Ovary (tissue), 3 donors: ENCODE measurements at regions not wholly inside any gene's neighbourhood (a gene's known extent, or its start where the extent isn't known, plus 50 kb on each side); places are given as distances from the start of the nearest gene placed in this dataset.

Source experiments
- POLR2A ChIP-seq: fragments of 450-650 bp; IDR thresholded peaks from one replicate; pipeline ENCODE4 v1.6.1; 2017; ENCODE audit warnings: antibody characterized with exemption, mild to moderate bottlenecking, moderate library complexity
- TF ChIP-seq, protein P1 (sequence below), 3 donors: fragments of 450-650 bp in 2 of 3; fragments of 200-600 bp in 1 of 3; IDR thresholded peaks; one replicate each; pipeline versions ENCODE4 v1.5.1 to v1.8.0; 2016 to 2022; ENCODE audit warnings: antibody characterized with exemption in 3 of 3, mild to moderate bottlenecking in 1 of 3
- donor health status: DM: no; HTN: no; CAD: no.

DNA sequence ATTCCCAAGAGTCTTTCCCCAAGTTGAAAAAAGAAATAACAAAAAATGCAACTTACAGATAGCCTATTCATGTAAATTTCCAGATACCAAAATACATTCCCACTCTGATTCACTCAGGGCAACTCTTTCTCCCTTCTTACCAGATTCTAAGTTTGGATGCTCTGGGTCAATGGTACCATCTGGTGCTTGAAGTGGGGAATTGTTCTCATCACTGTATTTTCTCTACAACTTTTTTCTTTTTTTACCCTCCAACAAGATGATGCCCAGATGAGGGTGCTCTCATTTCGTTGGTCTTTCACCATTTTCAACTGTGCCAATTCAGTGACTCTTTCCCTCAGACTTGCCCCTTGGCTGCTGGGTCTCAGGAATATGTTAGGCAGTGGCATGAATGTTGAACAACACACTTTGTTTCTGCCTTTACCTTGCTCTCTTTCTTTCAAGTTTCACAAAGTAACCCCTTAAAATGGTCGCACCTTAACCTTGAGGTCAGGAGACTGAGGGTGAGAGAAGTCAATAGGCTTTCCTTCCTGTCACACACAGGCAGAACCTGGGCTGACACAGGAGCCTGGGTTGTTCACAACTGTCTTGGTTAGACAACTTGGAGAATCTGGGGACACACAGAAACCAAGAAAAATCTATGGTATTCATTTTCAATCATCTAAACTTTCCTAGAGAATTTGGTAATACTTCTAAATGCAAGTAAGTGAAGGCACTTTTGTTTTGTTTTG, 330.7 kb upstream of the SLCO3A1 start:
- no peak for TF ChIP-seq POLR2A
- TF ChIP-seq, protein P1, sequence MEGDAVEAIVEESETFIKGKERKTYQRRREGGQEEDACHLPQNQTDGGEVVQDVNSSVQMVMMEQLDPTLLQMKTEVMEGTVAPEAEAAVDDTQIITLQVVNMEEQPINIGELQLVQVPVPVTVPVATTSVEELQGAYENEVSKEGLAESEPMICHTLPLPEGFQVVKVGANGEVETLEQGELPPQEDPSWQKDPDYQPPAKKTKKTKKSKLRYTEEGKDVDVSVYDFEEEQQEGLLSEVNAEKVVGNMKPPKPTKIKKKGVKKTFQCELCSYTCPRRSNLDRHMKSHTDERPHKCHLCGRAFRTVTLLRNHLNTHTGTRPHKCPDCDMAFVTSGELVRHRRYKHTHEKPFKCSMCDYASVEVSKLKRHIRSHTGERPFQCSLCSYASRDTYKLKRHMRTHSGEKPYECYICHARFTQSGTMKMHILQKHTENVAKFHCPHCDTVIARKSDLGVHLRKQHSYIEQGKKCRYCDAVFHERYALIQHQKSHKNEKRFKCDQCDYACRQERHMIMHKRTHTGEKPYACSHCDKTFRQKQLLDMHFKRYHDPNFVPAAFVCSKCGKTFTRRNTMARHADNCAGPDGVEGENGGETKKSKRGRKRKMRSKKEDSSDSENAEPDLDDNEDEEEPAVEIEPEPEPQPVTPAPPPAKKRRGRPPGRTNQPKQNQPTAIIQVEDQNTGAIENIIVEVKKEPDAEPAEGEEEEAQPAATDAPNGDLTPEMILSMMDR (IDR thresholded peaks at IDR 0.05) = no peak
